Endodermal cell (in vitro differentiated cells): ENCODE measurements at regions not wholly inside any gene's neighbourhood (a gene's known extent, or its start where the extent isn't known, plus 50 kb on each side); places are given as distances from the start of the nearest gene placed in this dataset.
"Not testable (repeated sequence)": the region's sequence is repeated elsewhere in the genome, so short reads cannot be mapped to it uniquely, and the experiment has no call there.

Source experiments
- DNase-seq: peaks from one replicate; pipeline ENCODE4 v3.0.0-alpha.2; 2017
- H3K27ac ChIP-seq: 2 replicates; pipeline ENCODE4 v1.5.1; 2013; ENCODE audit warnings: mild to moderate bottlenecking, low read depth, low read length, moderate library complexity
- H3K27me3 ChIP-seq: 2 replicates; pipeline ENCODE4 v1.6.1; 2013; ENCODE audit warnings: mild to moderate bottlenecking, low read length, moderate library complexity; ENCODE audit not compliant: insufficient read depth, control insufficient read depth, poor library complexity, severe bottlenecking
- H3K36me3 ChIP-seq: 2 replicates; pipeline ENCODE4 v1.7.0; 2013; ENCODE audit warnings: mild to moderate bottlenecking, low read length, moderate library complexity; ENCODE audit not compliant: control insufficient read depth, insufficient read depth
- H3K4me1 ChIP-seq: one replicate; pipeline ENCODE4 v1.7.0; 2013; ENCODE audit warnings: low read length; ENCODE audit not compliant: control insufficient read depth, insufficient read depth
- H3K4me3 ChIP-seq: 2 replicates; pipeline ENCODE4 v1.5.1; 2013; ENCODE audit warnings: mild to moderate bottlenecking, low read length, moderate library complexity
- H3K9ac ChIP-seq: 2 replicates; pipeline ENCODE4 v1.6.1; 2013; ENCODE audit warnings: mild to moderate bottlenecking, low read length, moderate library complexity; ENCODE audit not compliant: poor library complexity, severe bottlenecking; ENCODE audit errors: extremely low read depth
- H3K9me3 ChIP-seq: 2 replicates; pipeline ENCODE4 v1.6.1; 2013; ENCODE audit warnings: mild to moderate bottlenecking, low read length, moderate library complexity; ENCODE audit not compliant: control insufficient read depth
- H3K27ac Mint-ChIP-seq: 2 replicates; pipeline ENCODE4 v1.8.0; 2020; ENCODE audit warnings: mixed read lengths
- H3K27me3 Mint-ChIP-seq: 2 replicates; pipeline ENCODE4 v1.8.0; 2021; ENCODE audit warnings: mild to moderate bottlenecking, mixed read lengths; ENCODE audit not compliant: insufficient read depth
- H3K36me3 Mint-ChIP-seq: 2 replicates; pipeline ENCODE4 v1.8.0; 2020; ENCODE audit warnings: low read depth, mixed read lengths
- H3K4me1 Mint-ChIP-seq: 2 replicates; pipeline ENCODE4 v1.8.0; 2020; ENCODE audit warnings: mixed read lengths
- H3K4me3 Mint-ChIP-seq: 2 replicates; pipeline ENCODE4 v1.8.0; 2020; ENCODE audit warnings: mild to moderate bottlenecking, moderate library complexity, mixed read lengths
- H3K9me3 Mint-ChIP-seq: 2 replicates; pipeline ENCODE4 v1.8.0; 2020; ENCODE audit warnings: mild to moderate bottlenecking, mixed read lengths
- WGBS, 2 experiments: methylation state at CpG; one replicate each; pipeline versions ENCODE4 v1.1.5 to v1.1.7; 2013; ENCODE audit warnings: missing lambda C conversion rate in 2 of 2, mixed read lengths in 1 of 2; ENCODE audit not compliant: insufficient coverage in 1 of 2, insufficient read length in 1 of 2; 5-methylcytosine and 5-hydroxymethylcytosine counted together
- TF ChIP-seq, protein P1 (sequence below): fragments of 200-600 bp; sonication (generic); conservative IDR thresholded peaks from 2 replicates; pipeline ENCODE4 v1.5.0; 2021; ENCODE audit warnings: antibody characterized with exemption, mild to moderate bottlenecking

DNA sequence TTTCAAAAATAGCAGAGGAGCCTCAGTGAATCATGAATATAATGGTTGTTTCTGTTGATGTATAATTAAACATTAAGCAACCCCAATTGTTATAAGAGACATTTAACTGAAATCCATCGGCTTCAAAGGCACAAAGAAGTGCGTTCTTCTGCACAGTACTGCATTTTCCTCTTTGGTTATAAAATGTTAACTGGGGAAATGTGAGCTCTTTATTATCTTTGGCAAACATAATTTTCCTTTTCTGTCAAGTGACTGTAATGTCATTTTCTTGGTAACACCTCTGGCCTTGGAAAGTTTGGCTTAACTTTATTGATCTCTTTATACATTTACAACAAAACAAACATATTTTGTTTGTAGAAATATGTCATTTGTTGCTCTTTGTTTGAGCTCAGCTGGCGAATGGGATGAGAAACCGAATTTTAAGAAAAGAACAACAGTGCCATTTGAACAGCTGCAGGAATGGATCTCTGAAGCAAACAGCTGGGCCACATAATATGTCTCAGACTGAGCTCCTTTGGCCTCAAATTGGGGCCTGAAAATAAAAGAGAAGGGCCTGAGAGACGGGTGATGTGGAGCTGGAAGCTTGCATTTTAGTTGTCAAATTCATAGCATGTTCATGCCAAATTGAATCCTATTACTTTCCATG lies 427.0 kb upstream of the SPTLC3 start:
- H3K9me3 ChIP-seq: peaks cover 12% of the 10 kb centered on the region
- peaks cover 2% of the 10 kb centered on the region for H3K36me3 Mint-ChIP-seq
- 92 to 95% methylated on average over 3 to 5 of the region's 5 CpGs for WGBS, 2 experiments
- H3K4me3 ChIP-seq: no peak overlapping the region
- H3K36me3 ChIP-seq: no peaks in the 10 kb centered on the region
- H3K4me1 ChIP-seq: no peaks in the 10 kb centered on the region
- no peaks in the 10 kb centered on the region for H3K4me1 Mint-ChIP-seq
- DNase-seq: no peak
- H3K4me3 Mint-ChIP-seq: no peak overlapping the region
- no peak overlapping the region for H3K27ac ChIP-seq
- no peak overlapping the region for H3K9ac ChIP-seq
- H3K9me3 Mint-ChIP-seq: peaks cover 19% of the 10 kb centered on the region
- TF ChIP-seq, protein P1, sequence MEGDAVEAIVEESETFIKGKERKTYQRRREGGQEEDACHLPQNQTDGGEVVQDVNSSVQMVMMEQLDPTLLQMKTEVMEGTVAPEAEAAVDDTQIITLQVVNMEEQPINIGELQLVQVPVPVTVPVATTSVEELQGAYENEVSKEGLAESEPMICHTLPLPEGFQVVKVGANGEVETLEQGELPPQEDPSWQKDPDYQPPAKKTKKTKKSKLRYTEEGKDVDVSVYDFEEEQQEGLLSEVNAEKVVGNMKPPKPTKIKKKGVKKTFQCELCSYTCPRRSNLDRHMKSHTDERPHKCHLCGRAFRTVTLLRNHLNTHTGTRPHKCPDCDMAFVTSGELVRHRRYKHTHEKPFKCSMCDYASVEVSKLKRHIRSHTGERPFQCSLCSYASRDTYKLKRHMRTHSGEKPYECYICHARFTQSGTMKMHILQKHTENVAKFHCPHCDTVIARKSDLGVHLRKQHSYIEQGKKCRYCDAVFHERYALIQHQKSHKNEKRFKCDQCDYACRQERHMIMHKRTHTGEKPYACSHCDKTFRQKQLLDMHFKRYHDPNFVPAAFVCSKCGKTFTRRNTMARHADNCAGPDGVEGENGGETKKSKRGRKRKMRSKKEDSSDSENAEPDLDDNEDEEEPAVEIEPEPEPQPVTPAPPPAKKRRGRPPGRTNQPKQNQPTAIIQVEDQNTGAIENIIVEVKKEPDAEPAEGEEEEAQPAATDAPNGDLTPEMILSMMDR: no peak
- H3K27ac Mint-ChIP-seq: no peak overlapping the region
- no peaks in the 10 kb centered on the region for H3K27me3 Mint-ChIP-seq
- H3K27me3 ChIP-seq: no peaks in the 10 kb centered on the region

DNA sequence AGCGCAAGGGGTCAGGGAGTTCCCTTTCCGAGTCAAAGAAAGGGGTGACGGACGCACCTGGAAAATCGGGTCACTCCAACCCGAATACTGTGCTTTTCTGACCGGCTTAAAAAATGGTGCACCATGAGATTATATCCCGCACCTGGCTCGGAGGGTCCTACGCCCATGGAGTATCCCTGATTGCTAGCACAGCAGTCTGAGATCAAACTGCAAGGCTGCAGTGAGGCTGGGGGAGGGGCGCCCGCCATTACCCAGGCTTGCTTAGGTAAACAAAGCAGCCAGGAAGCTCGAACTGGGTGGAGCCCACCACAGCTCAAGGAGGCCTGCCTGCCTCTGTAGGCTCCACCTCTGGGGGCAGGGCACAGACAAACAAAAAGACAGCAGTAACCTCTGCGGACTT lies 426.1 kb upstream of the SPTLC3 start:
- not testable (repeated sequence) for H3K4me3 ChIP-seq, H3K27ac ChIP-seq, H3K27me3 Mint-ChIP-seq, H3K9ac ChIP-seq, H3K36me3 ChIP-seq, H3K4me1 ChIP-seq, H3K4me1 Mint-ChIP-seq, H3K4me3 Mint-ChIP-seq, H3K27me3 ChIP-seq, H3K27ac Mint-ChIP-seq, H3K36me3 Mint-ChIP-seq, DNase-seq
- 88 to 99% methylated on average over 9 to 10 of the region's 14 CpGs for WGBS, 2 experiments
- H3K9me3 ChIP-seq: peaks cover 12% of the 10 kb centered on the region
- peaks cover 19% of the 10 kb centered on the region for H3K9me3 Mint-ChIP-seq

DNA sequence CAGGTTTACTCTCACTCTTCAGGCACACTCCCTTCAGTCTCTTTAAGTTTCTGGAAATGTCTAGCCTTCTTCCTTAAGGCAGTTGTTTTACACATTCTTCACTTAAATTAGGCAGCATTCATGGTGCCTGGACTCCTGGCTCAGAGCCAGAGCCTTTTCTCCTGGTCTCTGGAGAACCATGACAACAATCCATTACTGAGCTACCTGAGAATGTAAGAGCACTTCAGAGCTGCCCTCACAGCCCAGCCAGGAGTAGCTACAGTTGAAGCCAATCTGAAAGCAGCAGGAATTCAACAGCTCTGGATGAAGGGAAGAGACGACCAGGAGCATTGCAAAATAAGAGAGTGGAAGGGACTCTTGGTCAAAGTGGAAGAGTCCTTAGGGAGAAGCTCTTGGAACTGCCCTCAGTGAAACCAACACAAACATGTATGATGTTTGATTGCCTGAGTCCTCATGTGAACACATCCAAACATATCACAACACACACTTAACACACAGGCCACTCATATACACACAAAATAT lies 416.8 kb upstream of the SPTLC3 start:
- TF ChIP-seq, protein P1: no peak
- Histone ChIP-seq H3K4me3 (no peak overlapping the region), H3K9ac (no peak overlapping the region), H3K9me3 (no peaks in the 10 kb centered on the region), H3K27ac (no peak overlapping the region), H3K4me1 (no peaks in the 10 kb centered on the region), H3K27me3 (no peaks in the 10 kb centered on the region), H3K36me3 (no peaks in the 10 kb centered on the region)
- WGBS, 2 experiments: 67 to 76% methylated on average over 1 of the region's 1 CpG
- Mint-ChIP-seq H3K9me3 (peaks cover 2% of the 10 kb centered on the region), H3K36me3 (no peaks in the 10 kb centered on the region), H3K4me1 (peaks cover 8% of the 10 kb centered on the region), H3K27me3 (no peaks in the 10 kb centered on the region), H3K4me3 (no peak overlapping the region), H3K27ac (no peak overlapping the region)
- no peak for DNase-seq

DNA sequence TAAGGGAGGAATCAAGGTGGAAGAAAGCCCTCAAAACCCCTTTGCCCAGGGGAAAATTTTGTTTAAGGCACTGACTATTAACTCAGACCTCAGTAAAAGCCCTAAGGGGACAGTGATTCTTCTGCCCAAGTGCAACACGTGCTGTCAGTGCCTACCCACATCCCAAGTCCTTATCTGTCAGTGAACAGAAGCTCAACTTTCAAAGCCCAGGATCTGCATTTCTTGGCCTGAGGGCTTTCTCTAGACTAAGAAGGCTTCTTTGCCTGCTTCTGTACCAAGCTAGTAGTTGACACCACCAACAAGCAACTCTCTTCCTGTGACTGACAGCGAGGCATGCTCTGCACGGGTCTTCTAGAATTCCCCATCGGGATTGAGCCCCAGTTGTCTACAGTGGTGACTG lies 416.0 kb upstream of the SPTLC3 start:
- H3K4me3 Mint-ChIP-seq: no peak overlapping the region
- Histone ChIP-seq H3K27ac (no peak overlapping the region), H3K27me3 (no peaks in the 10 kb centered on the region), H3K4me1 (no peaks in the 10 kb centered on the region), H3K9me3 (no peaks in the 10 kb centered on the region), H3K36me3 (no peaks in the 10 kb centered on the region), H3K4me3 (no peak overlapping the region), H3K9ac (no peak overlapping the region)
- no peak overlapping the region for H3K27ac Mint-ChIP-seq
- TF ChIP-seq, protein P1: no peak
- no peaks in the 10 kb centered on the region for H3K36me3 Mint-ChIP-seq
- WGBS, 2 experiments: 90 to 94% methylated on average over 4 of the region's 4 CpGs
- DNase-seq: no peak
- H3K4me1 Mint-ChIP-seq: peaks cover 11% of the 10 kb centered on the region
- peaks cover 2% of the 10 kb centered on the region for H3K9me3 Mint-ChIP-seq
- no peaks in the 10 kb centered on the region for H3K27me3 Mint-ChIP-seq
